HuH-7.5 (cell line): ENCODE measurements at regions not wholly inside any gene's neighbourhood (a gene's known extent, or its start where the extent isn't known, plus 50 kb on each side); places are given as distances from the start of the nearest gene placed in this dataset.
A peak's percentile ranks its signal among the peaks of the same experiment; 100 is the strongest.

Experiments
- DNase-seq: peaks from one replicate; pipeline ENCODE4 v3.0.0; 2011; ENCODE audit warnings: low spot score

DNA sequence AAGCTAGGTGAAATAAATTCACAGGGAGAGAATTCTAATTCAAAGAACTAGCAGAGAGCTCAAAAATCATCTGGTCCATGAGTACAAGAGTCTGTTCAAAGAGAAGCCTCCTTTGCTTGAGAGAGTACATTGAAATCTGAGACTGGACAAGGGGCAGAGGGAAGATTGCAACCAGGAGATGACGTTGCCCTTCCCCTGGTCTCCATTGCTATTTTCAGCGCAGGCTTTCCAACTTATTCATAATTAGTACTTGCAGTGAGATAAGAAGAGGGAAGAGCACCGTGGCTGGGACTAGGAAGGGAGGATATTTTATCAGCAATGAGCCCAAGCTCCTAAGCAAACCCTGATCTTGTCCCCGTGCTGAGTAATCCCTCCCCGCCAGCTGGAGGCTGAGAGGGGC is 251.8 kb upstream of the RORA start:
- DNase-seq: no peak

DNA sequence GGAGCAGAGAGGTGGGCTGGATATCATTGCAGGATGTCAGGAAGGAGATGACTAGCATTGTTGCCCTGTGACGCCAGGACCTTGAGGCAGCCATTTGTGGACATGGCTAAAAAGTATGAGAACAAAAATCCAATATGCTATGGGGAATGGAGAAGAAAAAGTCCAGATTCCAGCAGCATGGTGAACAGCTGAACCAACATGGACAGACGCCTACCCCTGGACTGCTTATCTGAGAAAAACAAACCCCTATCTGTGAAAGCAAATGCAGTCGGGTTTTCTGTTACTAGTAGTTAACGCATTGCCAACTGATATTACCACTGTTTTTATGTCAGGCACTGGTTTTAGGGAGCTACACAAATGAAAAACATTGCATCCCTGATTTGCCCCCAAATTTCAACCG is 251.2 kb upstream of the RORA start:
- DNase-seq: no peak

DNA sequence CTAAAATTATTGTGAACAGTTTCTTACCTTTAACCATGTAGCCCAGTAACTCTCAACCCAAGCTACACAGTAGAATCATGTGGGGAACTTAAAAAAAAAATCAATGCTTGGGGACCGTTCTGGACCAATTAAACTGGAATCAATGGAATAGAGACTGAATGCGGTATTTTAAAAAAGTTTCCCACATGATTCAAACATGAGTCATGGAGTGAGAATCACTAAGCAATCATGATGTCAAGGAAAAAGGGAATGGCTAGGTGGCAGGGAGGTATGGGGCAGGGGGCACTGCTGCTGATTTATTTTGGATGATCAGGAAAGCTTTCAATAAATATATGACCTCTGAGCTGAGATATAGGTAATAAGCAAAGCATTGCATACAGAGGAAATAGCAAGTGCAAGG is 250.5 kb upstream of the RORA start:
- DNase-seq: no peak

DNA sequence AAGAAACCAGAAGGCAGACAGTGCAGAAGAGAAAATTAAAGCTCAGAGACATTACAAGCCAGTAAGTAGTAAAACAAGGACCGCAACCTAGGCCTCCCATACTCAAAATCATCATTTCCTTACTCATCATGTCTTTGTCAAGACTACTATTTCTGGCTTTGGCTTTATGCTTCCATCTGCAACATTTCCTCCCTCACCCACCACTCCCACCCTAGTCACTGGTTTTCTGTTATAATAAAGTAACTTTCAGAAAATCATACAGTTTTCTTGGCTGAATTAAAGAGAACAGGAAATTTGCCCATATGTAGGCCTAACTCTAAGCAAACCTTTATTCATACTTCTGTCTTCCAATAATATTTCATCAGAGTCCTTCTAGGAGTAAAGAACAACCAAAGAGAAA is 247.6 kb upstream of the RORA start:
- no peak for DNase-seq

DNA sequence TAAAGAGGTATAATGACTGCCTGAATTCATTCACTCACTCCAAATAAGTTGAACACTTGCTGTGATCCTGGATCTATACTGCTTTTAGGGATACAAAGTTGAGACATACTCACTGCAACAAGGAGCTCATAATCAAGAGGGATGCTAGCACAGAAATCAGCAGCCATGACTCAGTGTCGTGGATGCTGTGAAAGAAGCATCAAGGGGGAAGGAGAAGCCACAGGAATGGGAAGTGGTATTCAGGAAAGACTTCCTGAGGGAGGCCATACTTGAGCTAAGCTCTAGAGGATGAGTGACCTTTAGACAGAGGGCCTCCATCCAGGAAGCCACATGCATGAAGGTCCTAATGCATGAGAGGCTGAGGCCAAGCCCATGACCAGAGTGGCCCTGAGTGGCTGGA is 245.7 kb upstream of the RORA start:
- no peak for DNase-seq

DNA sequence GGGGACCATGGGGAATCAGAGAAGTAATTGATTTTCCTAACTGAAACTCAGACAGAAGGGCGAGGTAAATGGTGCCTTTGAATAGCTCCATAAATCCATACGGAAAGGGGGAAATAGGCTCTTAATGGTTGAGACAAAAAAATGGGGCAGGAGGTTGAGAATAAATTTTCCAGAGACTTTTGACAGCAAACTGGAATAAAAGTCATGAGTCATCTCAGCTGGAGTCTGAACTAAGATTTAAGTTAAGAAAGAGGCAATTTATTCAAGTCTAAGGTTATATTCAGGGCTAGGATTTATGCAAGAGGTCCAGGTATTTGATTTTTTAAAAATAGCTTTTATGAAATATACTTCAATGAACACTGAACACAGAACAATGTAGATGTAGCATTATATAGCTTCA is 238.7 kb upstream of the RORA start:
- DNase-seq: no peak

DNA sequence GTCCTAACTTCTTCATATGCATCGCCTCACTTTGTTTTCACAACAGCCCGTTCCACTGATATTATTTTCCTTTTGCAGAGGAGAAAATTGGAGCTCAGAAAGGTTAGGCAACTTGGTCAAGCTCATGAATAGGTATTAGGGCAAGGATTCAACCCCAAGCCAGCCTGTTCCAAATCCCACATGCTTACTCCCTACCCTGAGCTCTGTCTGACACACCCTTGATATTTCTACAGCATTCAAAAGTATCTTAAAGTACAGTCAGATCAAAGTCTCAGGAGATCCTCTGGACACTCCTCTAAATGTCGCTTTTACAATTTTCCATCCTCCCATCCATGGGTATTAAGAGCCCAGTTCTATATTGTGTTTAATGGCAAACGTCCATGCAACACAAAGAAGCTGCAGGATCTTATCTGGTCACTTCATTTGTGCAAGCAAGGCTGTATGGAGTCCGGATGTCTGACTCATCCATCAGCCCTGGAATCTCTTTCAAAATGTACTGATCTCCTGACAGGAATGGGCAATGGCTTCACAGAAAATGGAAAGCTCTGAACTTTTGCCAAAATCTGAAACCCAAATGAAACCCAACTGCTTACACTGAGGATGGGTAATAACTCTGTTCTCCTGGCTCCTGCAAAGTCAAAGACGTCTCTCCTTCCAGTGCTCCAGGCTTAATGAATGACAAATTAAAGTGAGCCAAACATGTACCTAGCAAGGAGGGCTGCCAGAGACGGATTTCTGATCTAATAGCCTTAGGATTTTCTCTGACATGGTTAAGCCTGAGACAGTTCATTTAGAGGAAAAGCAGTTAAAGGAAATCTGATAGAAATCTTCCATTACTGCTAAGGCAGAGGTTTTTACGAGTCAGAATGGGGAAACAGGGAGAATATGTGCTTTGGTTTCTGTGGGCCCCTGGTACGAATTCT is 230.9 kb upstream of the RORA start:
- no peak for DNase-seq

DNA sequence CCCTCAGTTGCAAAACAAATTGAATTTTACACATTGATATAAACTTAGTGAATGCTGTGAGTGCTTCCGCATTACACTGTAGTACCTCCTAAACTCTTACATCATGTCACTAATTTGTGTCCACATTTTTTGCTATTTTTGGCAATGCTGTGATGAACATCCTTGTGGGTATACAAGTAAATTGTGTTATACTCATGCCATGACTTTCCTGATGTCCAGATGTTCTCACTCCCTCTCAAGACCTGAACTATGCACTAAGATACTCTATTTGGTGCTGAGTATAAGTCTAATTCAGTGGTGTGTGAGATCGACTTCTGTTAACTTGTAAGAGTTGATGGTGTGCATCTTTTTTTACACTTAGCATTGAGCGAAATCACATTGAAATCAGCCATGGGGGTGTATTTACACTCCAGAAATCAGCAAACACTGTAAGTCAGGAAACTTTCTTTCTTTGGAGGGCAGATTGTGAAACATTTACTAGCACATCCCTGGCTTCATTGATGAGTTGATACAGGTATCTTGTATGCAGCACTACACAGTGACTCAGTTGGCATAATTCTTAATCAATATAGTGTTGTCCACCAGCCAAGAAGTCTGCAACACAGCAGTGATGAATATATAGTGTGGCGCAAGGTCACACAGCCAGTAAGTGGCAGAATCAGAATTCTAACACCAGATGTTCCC is 228.1 kb upstream of the RORA start:
- no peak for DNase-seq

DNA sequence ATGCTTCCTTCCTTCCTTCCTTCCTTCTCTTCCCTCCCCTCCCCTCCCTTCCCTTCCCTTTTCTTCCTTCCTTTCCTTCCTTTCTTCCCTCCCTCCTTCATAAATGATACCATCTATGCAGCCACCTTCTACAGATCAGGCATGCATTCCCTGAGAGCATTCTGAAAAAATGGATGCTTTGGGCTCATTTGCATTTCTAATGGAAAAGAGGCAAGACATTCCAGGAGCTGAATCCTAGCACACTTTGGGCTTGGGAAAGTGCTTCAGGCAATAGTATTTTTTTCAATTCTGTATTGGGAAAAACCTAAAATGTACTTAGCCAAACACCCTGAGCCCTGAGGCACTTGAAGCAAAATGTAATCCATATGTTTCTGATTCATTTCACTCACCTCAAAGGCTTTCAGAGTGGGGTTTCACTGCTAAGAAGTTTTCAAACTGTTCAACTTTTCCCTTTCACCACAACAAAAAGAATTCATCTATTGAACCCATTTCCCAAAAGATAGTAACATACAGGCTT is 220.1 kb upstream of the RORA start:
- no peak for DNase-seq

DNA sequence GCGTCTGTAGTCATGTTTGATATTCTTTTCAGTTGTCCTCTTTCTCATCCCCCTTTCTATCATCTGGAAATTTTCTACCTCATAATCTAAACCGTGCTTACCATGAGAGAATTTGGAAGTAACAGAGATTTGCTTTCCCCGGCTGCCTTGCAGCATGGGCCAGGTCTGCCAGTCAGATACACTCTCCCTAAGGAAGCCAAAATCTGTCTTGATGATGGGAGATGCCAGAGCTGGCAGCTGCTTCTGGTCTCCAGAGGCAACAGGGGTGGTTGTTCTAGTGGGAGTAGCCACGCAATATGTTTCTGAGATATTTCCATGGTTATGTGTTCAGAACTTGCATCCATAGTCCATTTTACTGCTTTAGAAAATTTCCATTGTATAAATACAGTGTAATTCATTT is 218.9 kb upstream of the RORA start:
- no peak for DNase-seq

DNA sequence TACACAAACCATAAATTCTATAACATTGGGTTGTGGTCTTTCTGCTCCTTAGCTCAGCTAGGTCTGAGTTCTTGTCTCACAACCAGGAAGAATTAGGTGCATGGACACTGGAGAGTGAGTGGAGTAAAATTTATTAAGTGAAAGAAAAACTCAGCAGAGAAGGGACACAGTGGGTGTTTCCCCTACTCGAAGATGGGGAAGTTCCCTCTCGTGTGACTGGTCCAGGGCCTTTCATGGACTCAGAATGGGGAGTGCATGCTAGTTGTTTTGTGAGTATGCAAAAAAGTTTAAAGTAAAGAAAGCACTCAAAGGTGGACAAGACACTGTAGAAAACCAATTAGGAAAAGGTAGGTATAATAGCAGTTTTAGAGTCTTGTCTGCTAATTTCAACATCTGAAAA is 215.5 kb upstream of the RORA start:
- DNase-seq: no peak

DNA sequence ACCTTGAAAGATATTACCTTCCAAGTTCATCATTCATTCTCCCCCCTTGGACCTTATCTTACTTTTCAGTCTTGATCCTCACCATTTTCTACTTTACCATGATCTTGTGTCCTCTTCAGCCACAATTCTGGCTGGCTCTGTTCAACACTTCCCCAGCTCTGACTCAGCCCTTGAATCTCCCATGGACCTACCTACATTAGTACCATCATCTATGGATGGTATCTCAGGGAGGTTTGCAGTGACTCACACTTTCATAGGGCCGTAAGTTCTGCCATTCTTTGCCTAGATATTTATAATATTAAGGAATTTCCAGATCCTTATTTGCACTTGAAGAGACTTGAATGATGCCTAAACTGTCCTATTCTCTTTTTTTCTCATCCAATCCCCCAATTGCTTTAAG is 213.7 kb upstream of the RORA start:
- DNase-seq: no peak

DNA sequence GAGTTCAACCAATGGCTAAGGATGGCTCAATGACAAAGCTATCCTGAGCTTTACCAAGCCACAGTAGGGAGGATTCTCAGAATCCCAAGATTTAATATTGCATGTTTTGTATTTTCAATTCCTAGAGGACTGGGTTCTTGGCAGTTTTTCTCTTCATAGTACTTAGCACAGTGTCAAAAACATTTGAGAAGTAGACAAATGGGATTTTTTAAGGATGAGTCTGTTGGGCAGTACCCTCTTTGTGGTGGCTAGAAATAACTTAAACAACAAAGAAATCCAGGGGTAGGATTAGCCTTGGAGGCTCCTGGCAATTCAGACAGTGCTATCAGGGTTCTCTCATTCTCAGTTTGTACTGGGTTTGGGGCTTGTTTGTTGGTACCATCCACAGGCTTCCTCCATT is 212.8 kb upstream of the RORA start:
- DNase-seq: no peak

DNA sequence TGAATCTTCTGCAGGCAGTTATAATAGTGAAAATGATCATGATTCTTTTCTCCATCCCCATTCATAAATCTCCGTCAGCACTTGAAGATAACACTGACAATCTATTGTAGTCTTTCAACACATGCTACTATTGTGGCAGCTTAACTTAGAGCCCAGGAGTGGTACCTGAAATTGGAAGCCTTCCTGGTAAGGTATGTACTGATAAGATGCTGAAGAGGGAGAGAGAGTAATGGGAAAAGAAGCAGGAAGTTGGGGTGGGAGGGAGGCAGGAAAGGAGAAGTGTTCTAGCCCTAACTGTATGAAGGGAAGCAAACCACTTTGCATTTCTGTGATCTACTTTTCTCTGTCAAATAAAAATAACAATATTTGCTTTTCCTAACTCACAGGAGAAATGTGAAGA is 197.4 kb upstream of the RORA start:
- DNase-seq: no peak

DNA sequence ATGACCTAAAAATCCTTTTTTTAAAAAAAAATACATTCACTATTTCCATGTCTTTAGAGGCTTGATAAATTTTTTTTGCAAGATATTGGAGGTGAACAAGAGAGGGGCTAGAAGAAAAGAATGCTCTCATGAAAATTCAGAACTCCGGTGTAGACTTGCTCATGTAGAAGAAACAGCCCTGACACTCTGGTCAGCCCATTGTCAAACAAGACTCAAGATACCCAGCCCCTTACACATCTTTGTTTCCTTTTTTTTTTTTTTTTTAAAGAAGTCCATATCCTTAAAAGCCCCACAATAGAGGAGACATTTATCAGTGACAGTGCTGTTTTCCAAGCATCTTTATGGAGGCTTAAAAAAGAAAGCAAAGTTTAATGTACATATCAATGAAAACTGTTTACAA is 196.8 kb upstream of the RORA start:
- DNase-seq: no peak

DNA sequence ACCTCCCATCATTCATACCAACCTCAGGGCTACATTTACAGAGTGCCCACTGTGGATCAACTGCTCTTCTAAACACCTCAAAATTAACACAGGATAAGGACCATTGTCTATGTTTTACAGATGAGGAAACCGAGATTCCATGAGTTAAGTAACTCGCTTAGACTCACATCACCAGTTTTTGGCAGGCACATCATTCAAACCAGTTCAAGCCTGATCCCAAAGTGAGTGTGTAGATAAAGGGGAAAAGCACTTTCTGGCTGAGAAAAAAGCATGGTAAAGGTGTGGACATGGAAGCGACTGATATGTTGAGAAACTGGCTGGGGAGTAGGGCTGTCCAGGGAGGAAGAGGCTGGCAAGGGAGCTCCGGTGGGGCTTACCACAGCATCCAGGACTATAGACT is 193.7 kb upstream of the RORA start:
- DNase-seq: no peak

DNA sequence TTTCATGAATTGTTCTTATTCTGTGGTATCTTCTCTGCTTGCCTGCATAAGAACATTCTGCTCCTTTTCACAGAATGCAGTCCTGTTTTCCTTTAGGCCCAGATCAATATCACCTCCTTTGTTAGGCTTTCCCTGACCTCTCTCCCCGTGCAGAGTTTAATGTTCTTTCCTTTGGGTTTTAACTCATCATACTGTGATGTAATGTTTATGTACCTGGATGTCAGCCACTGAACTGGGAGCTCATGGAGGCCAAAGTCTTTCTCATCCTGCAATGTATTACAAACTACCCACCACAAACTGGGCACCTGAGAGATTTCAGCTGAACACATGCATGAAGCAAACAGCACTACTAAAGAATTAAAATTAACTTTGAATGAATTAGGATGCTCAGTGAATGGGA is 192.8 kb upstream of the RORA start:
- DNase-seq: peak; percentile 10

DNA sequence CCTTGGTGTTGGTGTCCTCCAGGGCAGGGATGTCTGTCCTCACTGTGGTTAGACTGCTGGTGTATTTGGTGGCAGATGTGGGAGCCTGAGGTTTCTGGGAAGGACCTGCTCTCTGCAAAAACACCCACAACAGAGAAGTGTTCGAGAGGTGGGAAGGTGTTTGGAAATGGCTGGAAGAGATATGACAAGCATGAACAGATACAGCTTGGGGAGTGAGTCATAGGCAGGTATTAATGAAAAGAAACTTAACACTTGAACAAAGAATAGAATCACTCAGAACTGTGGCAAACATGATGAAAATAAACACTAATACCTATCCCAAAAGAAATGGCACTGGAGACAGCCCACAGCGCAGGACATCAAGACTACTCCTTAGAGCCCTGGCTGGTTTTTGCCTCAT is 192.4 kb upstream of the RORA start:
- no peak for DNase-seq

DNA sequence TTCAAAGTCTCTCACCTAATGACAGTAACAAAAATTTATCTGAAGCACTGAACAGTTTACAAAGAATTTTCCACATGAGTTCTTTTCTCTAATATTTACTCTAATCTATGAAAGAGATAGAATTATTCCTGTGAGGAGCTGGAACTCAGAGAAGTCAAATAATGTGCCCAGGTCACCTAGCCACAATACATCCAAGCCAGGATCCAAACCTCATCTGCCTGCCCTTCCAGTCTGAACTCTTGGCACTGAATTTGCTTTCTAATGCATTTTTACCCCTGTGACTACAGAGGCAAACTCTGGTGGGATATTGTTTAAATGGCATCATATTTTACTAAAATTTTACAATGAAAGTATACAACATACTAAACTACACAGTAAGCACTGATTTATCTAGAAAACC is 191.4 kb upstream of the RORA start:
- no peak for DNase-seq

DNA sequence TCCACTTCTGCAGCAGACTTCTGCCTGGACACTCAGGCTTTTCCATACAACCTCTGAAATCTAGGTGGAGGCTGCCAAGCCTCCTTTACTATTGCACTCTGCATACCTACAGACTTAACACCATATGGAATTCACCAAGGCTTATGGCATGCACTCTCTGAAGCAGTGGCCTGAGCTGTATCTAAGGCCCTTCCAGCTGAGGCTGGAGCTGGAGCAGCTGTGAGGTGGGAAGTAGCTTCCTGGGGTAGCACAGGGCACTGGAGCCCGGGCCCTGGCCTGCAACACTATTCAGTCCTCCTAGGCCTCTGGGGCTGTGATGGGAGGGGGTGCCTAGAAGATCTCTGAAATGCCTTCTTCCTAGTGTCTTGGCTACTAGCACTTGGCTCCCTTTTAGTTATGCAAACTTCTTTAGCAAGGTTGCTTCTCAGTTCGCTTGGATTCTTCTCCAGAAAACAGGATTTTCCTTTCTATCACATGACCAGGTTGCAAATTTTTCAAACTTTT is 186.6 kb upstream of the RORA start:
- no peak for DNase-seq

DNA sequence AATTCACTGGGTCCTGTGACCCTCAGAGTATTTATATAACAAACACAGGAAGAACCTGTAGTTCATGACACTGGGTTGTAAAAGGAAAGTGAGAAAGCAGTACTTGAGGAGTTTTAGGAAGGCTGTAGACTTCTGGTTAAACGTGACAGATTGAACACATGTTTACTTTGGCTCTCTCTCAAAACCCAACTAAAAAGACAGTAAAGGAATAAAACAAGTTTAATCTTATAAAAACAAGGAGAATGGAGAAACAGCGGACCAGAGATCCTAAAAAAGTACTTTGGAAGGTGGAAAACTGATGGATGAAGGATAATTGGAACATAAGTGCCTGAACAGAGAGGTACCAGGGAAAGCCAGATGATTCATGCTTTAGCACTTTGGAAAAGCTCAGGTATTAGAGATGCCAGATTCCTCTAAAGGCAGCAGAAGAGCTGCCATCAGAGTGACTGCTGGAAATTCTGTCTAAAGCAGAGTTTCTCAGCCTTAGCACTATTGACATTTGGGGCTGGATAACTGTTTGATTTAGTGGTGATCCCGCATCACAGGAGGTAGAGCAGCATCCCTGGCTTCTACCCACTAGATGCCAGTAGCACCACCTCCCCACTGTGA is 182.9 kb upstream of the RORA start:
- DNase-seq: no peak

DNA sequence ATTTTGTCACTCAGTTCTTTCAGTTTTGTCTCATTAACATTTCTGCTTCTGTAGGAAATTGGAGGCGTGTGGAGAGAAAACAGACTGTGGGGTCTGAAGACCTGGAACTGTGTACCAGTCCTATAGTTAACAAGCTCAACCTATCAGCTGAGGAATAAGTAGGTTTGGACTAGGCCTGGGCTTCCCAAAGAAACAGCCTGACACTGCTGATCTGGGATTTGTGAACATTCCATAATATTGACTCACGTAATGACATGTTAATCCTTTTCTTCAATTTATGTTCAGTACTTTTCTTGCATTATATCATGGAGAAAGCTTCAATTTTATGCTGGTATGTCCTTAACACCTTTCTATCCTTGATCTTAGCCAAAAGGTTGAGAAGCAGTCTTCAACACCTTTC is 181.6 kb upstream of the RORA start:
- no peak for DNase-seq

DNA sequence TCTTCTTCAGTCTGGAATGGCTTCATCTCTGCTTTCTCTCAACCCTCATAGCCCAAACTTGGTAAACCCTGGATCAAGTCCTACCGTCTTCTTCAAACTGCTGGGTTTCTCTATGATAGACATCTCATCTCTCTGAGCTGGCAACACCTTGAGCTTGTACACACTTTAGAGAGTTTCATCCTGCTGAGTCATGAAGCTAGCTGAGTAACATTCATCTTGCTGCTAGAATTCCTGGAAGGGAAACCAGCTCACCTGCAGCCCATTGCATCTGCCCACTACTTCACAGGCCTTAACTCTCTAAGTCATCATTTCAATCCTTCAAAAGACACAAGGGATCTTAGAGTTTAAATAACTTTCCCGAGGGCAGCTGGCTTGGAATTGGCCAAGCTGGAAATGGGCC is 175.5 kb upstream of the RORA start:
- no peak for DNase-seq
